DND-41 (cell line): ENCODE measurements at regions not wholly inside any gene's neighbourhood (a gene's known extent, or its start where the extent isn't known, plus 50 kb on each side); places are given as distances from the start of the nearest gene placed in this dataset.

ENCODE experiments used
- EZH2 ChIP-seq: IDR thresholded peaks from 3 replicates; pipeline ENCODE4 v1.6.1; 2012; ENCODE audit warnings: borderline replicate concordance, low read depth, mild to moderate bottlenecking, moderate library complexity, low read length, inconsistent platforms; ENCODE audit not compliant: severe bottlenecking
- TF ChIP-seq, protein P1 (sequence below): IDR thresholded peaks from 2 replicates; pipeline ENCODE4 v1.5.1; 2012; ENCODE audit warnings: borderline replicate concordance, low read length, moderate library complexity, mild to moderate bottlenecking; ENCODE audit not compliant: poor library complexity, severe bottlenecking; ENCODE audit errors: extremely low read depth

DNA sequence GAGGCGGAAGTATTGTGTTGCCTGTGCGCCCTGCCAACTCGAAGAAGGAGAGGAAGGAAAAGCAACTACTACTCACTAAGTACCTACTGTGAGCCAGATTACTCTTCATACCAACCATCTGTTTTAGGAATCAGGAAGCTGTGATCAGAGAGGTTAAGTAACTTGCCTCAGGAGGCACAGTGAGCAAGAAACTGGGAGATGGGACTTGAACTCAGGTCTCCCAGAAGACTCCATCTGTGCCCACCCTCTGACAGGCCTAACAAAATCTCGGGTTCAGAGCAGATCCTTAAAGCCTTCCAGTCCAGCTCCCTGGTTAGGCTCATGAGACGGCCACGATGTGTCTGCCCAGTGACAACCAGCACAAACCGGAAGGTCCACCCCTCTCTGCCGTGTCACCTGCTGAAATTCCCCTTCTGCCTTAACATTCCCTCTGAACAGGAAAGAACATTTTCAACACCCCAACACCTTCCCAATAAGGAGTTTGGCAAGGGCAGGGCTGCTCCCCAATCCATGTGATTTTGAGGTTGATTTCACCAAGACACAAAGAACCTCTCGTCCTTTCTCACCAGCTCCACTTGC, 230.1 kb downstream of the TOMM20 start:
- TF ChIP-seq, protein P1, sequence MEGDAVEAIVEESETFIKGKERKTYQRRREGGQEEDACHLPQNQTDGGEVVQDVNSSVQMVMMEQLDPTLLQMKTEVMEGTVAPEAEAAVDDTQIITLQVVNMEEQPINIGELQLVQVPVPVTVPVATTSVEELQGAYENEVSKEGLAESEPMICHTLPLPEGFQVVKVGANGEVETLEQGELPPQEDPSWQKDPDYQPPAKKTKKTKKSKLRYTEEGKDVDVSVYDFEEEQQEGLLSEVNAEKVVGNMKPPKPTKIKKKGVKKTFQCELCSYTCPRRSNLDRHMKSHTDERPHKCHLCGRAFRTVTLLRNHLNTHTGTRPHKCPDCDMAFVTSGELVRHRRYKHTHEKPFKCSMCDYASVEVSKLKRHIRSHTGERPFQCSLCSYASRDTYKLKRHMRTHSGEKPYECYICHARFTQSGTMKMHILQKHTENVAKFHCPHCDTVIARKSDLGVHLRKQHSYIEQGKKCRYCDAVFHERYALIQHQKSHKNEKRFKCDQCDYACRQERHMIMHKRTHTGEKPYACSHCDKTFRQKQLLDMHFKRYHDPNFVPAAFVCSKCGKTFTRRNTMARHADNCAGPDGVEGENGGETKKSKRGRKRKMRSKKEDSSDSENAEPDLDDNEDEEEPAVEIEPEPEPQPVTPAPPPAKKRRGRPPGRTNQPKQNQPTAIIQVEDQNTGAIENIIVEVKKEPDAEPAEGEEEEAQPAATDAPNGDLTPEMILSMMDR, result no peak
- TF ChIP-seq EZH2, result no peak
